K562 (cell line): ENCODE measurements at regions not wholly inside any gene's neighbourhood (a gene's known extent, or its start where the extent isn't known, plus 50 kb on each side); places are given as distances from the start of the nearest gene placed in this dataset.

ENCODE experiments used
- ATAC-seq: fragments of 200-7000 bp; cut with Tn5 transposase; 3 replicates; pipeline ENCODE4 v1.9.1; 2020; ENCODE audit warnings: moderate library complexity
- BruUV-seq: library from RNA; stranded (reverse); fragments of 400-500 nt; replicated peaks from 2 replicates; lab custom pipeline; 2021; lab: Mats Ljungman, UMichigan
- CTCF ChIA-PET: fragments of 300-600 bp; formaldehyde crosslinking; extraction: SDS; loops from one replicate; lab custom pipeline; 2021; ENCODE audit warnings: low intra/inter-chr PET ratio; lab: Yijun Ruan, JAX
- POLR2A ChIA-PET: fragments of 300-600, 350-650 bp; sonication (Branson Sonifier 250); formaldehyde crosslinking; extraction: SDS; loops from one replicate; lab custom pipeline; 2021; ENCODE audit warnings: antibody characterized with exemption, inconsistent platforms; lab: Yijun Ruan, JAX
- DNase-seq, 4 experiments: peaks; one replicate each; pipeline versions ENCODE4 v3.0.0 to v3.0.0-alpha.2; 2011 to 2018; ENCODE audit warnings: low spot score in 3 of 4, mixed read lengths in 3 of 4; ENCODE audit errors: extremely low read depth in 1 of 4
- FAIRE-seq: peaks from 2 replicates; lab custom pipeline; 2011; peaks lifted over from hg19 to GRCh38; lab: Jason Lieb, UNC
- H2AFZ ChIP-seq: 2 replicates; pipeline ENCODE4 v1.6.0; 2011; ENCODE audit warnings: low read depth, low read length, control low read depth, inconsistent platforms
- H3K27ac ChIP-seq: fragments of 200-600 bp; 3 replicates; pipeline ENCODE4 v1.8.0; 2011; ENCODE audit warnings: low read depth, mild to moderate bottlenecking, control low read depth, inconsistent platforms, low read length, moderate library complexity, mixed read lengths; ENCODE audit errors: extremely low read depth
- H3K27me3 ChIP-seq, 2 experiments: fragments of 300-600 bp in 1 of 2; 2 replicates in 1 of 2; 3 replicates in 1 of 2; pipeline versions ENCODE4 v1.6.0 to v1.8.0; 2011; ENCODE audit warnings: inconsistent platforms in 2 of 2, low read length in 2 of 2, mild to moderate bottlenecking in 1 of 2, mixed read lengths in 1 of 2, moderate library complexity in 1 of 2; ENCODE audit not compliant: control insufficient read depth in 2 of 2, insufficient read depth in 2 of 2
- H3K36me3 ChIP-seq: fragments of 300-600 bp; 3 replicates; pipeline ENCODE4 v1.8.0; 2011; ENCODE audit warnings: mild to moderate bottlenecking, low read length, inconsistent platforms; ENCODE audit not compliant: control insufficient read depth, insufficient read depth
- H3K4me1 ChIP-seq, 2 experiments: fragments of 200-600 bp in 1 of 2; replicated peaks in 1 of 2; 2 replicates in 1 of 2; 3 replicates in 1 of 2; pipeline versions ENCODE4 v1.5.1 to v1.8.0; 2011; ENCODE audit warnings: inconsistent platforms in 2 of 2, low read length in 2 of 2, mild to moderate bottlenecking in 1 of 2, mixed read lengths in 1 of 2, moderate library complexity in 1 of 2; ENCODE audit not compliant: control insufficient read depth in 2 of 2, insufficient read depth in 2 of 2
- H3K4me2 ChIP-seq: 2 replicates; pipeline ENCODE4 v1.6.1; 2011; ENCODE audit warnings: low read length, control low read depth, inconsistent platforms, mixed read lengths; ENCODE audit not compliant: insufficient read depth
- H3K4me3 ChIP-seq: fragments of 200-600 bp; sonication (generic), shearing (Covaris generic); 2 replicates; pipeline ENCODE4 v1.5.1; 2016; ENCODE audit warnings: control low read depth, inconsistent platforms
- H3K79me2 ChIP-seq: fragments of 200-600 bp; 3 replicates; pipeline ENCODE4 v1.8.0; 2011; ENCODE audit warnings: low read length, inconsistent platforms; ENCODE audit not compliant: control insufficient read depth, insufficient read depth
- H3K9ac ChIP-seq, 2 experiments: 2 replicates each; pipeline versions ENCODE4 v1.6.0 to v1.6.1; 2011; ENCODE audit warnings: low read depth in 2 of 2, low read length in 2 of 2, control low read depth in 1 of 2, inconsistent platforms in 1 of 2, mild to moderate bottlenecking in 1 of 2, mixed read lengths in 1 of 2; ENCODE audit not compliant: insufficient read depth in 1 of 2
- H3K9me1 ChIP-seq: one replicate; pipeline ENCODE4 v1.6.0; 2011; ENCODE audit warnings: inconsistent platforms, mild to moderate bottlenecking, low read length, moderate library complexity; ENCODE audit not compliant: control insufficient read depth, insufficient read depth
- H3K9me3 ChIP-seq: replicated peaks from 2 replicates; pipeline ENCODE4 v1.5.1; 2011; ENCODE audit warnings: low read depth, low read length, inconsistent platforms; ENCODE audit not compliant: control insufficient read depth, insufficient read depth
- H4K20me1 ChIP-seq: replicated peaks from 2 replicates; pipeline ENCODE4 v1.6.1; 2011; ENCODE audit warnings: low read length, inconsistent platforms, mixed read lengths; ENCODE audit not compliant: control insufficient read depth, insufficient read depth
- NFIX ChIP-seq: fragments of 250-450 bp; sonication (Bioruptor Pico); IDR thresholded peaks from 2 replicates; pipeline ENCODE4 v1.4.0; 2020; ENCODE audit warnings: low read depth, mild to moderate bottlenecking, moderate library complexity
- RFX1 ChIP-seq: fragments of 450-650 bp; IDR thresholded peaks from 2 replicates; pipeline ENCODE4 v1.6.1; 2016; ENCODE audit warnings: mild to moderate bottlenecking, moderate library complexity
- ZNF197 ChIP-seq: fragments of 200-800 bp; sonication (Bioruptor generic); IDR thresholded peaks from 2 replicates; pipeline ENCODE4 v1.6.1; 2016; ENCODE audit warnings: low read depth, missing genetic modification characterization, missing compliant biosample characterization
- ZNF316 ChIP-seq: fragments of 450-650 bp; IDR thresholded peaks from 2 replicates; pipeline ENCODE4 v1.6.1; 2016
- WGBS: fragments of 100-300 bp; shearing (Covaris generic); methylation state at CpG from one replicate; pipeline ENCODE4 v1.1.6; 2016; ENCODE audit warnings: low coverage, mixed read lengths; ENCODE audit not compliant: insufficient coverage; ENCODE audit errors: missing lambda C conversion rate; 5-methylcytosine and 5-hydroxymethylcytosine counted together
- in situ Hi-C: fragments of 300-500 bp; cut with MboI; formaldehyde crosslinking; loops from 4 replicates; pipeline ENCODE4 v1.15.0; 2018; ENCODE audit warnings: inconsistent platforms, mixed read lengths
- intact Hi-C: fragments of 100-400 bp; cut with micrococcal nuclease; formaldehyde crosslinking; loops from 2 replicates; pipeline ENCODE4 v1.14.2; 2022
- TF ChIP-seq, protein P1 (sequence below): sonication (generic); formaldehyde crosslinking; IDR thresholded peaks from 2 replicates; pipeline ENCODE4 v1.8.1; 2023; ENCODE audit warnings: mild to moderate bottlenecking, missing genetic modification reagents
- TF ChIP-seq, protein P2 (sequence below): fragments of 450-650 bp; IDR thresholded peaks from 2 replicates; pipeline ENCODE4 v1.6.1; 2017; ENCODE audit warnings: antibody characterized with exemption, mild to moderate bottlenecking
- TF ChIP-seq, protein P3 (sequence below), 2 experiments: fragments of 450-650 bp; IDR thresholded peaks; 2 replicates each; pipeline ENCODE4 v1.6.1; 2018; ENCODE audit warnings: mild to moderate bottlenecking in 2 of 2, low read depth in 1 of 2; ENCODE audit not compliant: partially characterized antibody in 2 of 2
- TF ChIP-seq, protein P4 (sequence below): fragments of 250-450 bp; sonication (Bioruptor Pico); IDR thresholded peaks from 2 replicates; pipeline ENCODE4 v1.8.0; 2022; ENCODE audit warnings: moderate library complexity, mild to moderate bottlenecking, inconsistent platforms

DNA sequence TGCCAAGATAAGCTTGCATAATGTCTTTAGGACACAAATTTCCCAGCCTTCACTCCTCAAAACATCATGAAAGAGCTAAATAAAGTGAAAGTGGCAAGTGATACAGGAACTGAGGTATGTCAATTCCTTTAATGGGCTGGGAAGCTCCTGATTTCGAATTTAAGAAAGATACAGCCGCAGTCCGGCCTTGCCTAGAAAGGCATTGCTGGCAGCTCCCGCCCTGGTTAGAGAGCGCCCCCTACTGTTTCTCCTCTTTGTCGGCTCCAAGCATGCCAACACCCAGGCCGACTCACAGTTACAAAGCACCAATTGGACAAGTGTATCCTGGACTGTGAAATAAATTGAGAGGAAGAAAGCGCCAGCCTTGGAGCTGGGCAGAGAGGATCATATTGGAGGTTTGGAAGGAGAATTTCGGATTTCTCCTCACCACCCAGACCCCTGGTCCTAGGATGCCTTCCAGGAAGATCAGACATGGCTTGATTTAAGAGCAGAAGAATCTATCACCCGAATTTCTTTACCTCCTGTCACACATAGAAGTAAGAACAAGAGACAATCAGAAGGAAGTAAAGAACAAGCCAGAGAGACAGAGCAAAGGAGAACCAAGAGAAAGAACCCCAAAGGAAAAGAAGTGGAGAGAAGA, 84.0 kb downstream of the FAM76B start:
- 7% methylated on average over 9 of the region's 10 CpGs for WGBS
- TF ChIP-seq, protein P1, sequence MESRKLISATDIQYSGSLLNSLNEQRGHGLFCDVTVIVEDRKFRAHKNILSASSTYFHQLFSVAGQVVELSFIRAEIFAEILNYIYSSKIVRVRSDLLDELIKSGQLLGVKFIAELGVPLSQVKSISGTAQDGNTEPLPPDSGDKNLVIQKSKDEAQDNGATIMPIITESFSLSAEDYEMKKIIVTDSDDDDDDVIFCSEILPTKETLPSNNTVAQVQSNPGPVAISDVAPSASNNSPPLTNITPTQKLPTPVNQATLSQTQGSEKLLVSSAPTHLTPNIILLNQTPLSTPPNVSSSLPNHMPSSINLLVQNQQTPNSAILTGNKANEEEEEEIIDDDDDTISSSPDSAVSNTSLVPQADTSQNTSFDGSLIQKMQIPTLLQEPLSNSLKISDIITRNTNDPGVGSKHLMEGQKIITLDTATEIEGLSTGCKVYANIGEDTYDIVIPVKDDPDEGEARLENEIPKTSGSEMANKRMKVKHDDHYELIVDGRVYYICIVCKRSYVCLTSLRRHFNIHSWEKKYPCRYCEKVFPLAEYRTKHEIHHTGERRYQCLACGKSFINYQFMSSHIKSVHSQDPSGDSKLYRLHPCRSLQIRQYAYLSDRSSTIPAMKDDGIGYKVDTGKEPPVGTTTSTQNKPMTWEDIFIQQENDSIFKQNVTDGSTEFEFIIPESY (CRISPR knock-in tag) = no peak
- TF ChIP-seq ZNF197 (CRISPR knock-in tag) (no peak), NFIX (CRISPR knock-in tag) (no peak), RFX1 (no peak), ZNF316 (no peak)
- TF ChIP-seq, protein P2, sequence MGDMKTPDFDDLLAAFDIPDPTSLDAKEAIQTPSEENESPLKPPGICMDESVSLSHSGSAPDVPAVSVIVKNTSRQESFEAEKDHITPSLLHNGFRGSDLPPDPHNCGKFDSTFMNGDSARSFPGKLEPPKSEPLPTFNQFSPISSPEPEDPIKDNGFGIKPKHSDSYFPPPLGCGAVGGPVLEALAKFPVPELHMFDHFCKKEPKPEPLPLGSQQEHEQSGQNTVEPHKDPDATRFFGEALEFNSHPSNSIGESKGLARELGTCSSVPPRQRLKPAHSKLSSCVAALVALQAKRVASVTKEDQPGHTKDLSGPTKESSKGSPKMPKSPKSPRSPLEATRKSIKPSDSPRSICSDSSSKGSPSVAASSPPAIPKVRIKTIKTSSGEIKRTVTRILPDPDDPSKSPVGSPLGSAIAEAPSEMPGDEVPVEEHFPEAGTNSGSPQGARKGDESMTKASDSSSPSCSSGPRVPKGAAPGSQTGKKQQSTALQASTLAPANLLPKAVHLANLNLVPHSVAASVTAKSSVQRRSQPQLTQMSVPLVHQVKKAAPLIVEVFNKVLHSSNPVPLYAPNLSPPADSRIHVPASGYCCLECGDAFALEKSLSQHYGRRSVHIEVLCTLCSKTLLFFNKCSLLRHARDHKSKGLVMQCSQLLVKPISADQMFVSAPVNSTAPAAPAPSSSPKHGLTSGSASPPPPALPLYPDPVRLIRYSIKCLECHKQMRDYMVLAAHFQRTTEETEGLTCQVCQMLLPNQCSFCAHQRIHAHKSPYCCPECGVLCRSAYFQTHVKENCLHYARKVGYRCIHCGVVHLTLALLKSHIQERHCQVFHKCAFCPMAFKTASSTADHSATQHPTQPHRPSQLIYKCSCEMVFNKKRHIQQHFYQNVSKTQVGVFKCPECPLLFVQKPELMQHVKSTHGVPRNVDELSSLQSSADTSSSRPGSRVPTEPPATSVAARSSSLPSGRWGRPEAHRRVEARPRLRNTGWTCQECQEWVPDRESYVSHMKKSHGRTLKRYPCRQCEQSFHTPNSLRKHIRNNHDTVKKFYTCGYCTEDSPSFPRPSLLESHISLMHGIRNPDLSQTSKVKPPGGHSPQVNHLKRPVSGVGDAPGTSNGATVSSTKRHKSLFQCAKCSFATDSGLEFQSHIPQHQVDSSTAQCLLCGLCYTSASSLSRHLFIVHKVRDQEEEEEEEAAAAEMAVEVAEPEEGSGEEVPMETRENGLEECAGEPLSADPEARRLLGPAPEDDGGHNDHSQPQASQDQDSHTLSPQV = peak; percentile 46; the same call in 1 of the 2 replicates
- TF ChIP-seq, protein P3, sequence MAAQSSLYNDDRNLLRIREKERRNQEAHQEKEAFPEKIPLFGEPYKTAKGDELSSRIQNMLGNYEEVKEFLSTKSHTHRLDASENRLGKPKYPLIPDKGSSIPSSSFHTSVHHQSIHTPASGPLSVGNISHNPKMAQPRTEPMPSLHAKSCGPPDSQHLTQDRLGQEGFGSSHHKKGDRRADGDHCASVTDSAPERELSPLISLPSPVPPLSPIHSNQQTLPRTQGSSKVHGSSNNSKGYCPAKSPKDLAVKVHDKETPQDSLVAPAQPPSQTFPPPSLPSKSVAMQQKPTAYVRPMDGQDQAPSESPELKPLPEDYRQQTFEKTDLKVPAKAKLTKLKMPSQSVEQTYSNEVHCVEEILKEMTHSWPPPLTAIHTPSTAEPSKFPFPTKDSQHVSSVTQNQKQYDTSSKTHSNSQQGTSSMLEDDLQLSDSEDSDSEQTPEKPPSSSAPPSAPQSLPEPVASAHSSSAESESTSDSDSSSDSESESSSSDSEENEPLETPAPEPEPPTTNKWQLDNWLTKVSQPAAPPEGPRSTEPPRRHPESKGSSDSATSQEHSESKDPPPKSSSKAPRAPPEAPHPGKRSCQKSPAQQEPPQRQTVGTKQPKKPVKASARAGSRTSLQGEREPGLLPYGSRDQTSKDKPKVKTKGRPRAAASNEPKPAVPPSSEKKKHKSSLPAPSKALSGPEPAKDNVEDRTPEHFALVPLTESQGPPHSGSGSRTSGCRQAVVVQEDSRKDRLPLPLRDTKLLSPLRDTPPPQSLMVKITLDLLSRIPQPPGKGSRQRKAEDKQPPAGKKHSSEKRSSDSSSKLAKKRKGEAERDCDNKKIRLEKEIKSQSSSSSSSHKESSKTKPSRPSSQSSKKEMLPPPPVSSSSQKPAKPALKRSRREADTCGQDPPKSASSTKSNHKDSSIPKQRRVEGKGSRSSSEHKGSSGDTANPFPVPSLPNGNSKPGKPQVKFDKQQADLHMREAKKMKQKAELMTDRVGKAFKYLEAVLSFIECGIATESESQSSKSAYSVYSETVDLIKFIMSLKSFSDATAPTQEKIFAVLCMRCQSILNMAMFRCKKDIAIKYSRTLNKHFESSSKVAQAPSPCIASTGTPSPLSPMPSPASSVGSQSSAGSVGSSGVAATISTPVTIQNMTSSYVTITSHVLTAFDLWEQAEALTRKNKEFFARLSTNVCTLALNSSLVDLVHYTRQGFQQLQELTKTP (IDR thresholded peaks at IDR 0.05; ENCODE audit: low read depth in 1 of 2, partially characterized antibody in 2 of 2) = peak in 1 of 2 experiments; percentile 38
- TF ChIP-seq, protein P4, sequence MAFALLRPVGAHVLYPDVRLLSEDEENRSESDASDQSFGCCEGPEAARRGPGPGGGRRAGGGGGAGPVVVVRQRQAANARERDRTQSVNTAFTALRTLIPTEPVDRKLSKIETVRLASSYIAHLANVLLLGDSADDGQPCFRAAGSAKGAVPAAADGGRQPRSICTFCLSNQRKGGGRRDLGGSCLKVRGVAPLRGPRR (CRISPR knock-in tag) = no peak

More for the DNA sequence above, 84.0 kb downstream of the FAM76B start:
- peak; percentile 78 for FAIRE-seq
- BruUV-seq = no TSS peak
- Histone ChIP-seq H3K27me3 (no peaks in the 10 kb centered on the region), H3K27ac (no peak overlapping the region), H3K4me1 (peaks cover 4 to 40% of the 10 kb centered on the region in 2 experiments; a peak in 2 of 5 replicates), H3K9ac (0 out of 4 replicates have a peak overlapping the region, but pooled peaks of 1 of the 2 experiments have one; percentile 9), H3K79me2 (no peaks in the 10 kb centered on the region), H3K36me3 (no peaks in the 10 kb centered on the region), H2AFZ (peak overlapping the region; percentile 80), H4K20me1 (no peaks in the 10 kb centered on the region), H3K4me3 (no peak overlapping the region), H3K9me3 (no peaks in the 10 kb centered on the region), H3K4me2 (0 out of 2 replicates have a peak overlapping the region, but pooled peaks have one; percentile 9), H3K9me1 (no peaks in the 10 kb centered on the region)
- in situ Hi-C loops (loop anchor here (5.0 kb wide), 2 partner anchors 47 to 543 kb away; no protein-coding TSS in a partner anchor), intact Hi-C loops (loop anchor here (1.0 to 10.0 kb wide), 7 partner anchors 59 to 551 kb away; no protein-coding TSS in a partner anchor)
- peak; percentile 69 to 90 (median 74) for DNase-seq
- ChIA-PET CTCF (interaction anchor here (0.7 to 1.5 kb wide), 2 partner anchors 548 to 551 kb away, joined by 3 to 8 read pairs; no protein-coding TSS in a partner anchor), POLR2A (interaction anchor here (0.7 to 1.7 kb wide), 6 partner anchors 11 to 558 kb away, joined by 3 to 10 read pairs (median 3); partner anchors contain the start of gene SESN3)
- ATAC-seq = peak; percentile 90
